ENCODE measurements at regions not wholly inside any gene's neighbourhood (a gene's known extent, or its start where the extent isn't known, plus 50 kb on each side); places are given as distances from the start of the nearest gene placed in this dataset.
"Not testable (repeated sequence)": the region's sequence is repeated elsewhere in the genome, so short reads cannot be mapped to it uniquely, and the experiment has no call there.

DNA sequence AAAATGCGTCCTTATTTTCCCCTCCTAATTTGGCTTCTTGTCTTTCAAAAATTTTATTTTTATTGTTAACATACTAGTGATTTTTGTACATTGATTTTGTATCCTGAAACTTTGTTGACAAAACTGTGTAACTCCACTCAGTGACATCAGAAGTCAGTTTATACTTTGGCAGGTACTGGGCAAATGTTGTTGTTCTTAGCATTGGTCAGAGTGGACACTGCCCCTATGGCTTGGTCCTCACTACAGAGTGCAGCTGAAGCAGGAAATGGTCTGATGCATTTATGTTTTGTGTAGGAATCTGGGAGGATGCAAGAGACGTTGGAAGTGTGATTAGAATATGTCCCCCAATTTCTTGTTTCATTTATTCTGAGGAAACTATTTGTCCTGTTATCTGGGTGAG lies 205.5 kb upstream of the CENPE start:
- in situ Hi-C loops (cut with MboI; ENCODE audit: low pct_unique_long_range_greater_than_20kb in 2 of 9, low sequenced_read_pairs in 9 of 9, unreplicated experiment in 9 of 9) = no loop called here
- Histone ChIP-seq H3K4me3 (no peak overlapping the region), H3K4me1 (replicated peaks in 1 of 2) (peaks cover 0 to 4% of the 10 kb centered on the region in 2 donors), H3K27ac (no peak overlapping the region)
- WGBS, 10 experiments = 0 to 100% (median 92%) methylated on average over 1 to 2 of the region's 2 CpGs
- no peak for ATAC-seq (replicated peaks in 6 of 8)

DNA sequence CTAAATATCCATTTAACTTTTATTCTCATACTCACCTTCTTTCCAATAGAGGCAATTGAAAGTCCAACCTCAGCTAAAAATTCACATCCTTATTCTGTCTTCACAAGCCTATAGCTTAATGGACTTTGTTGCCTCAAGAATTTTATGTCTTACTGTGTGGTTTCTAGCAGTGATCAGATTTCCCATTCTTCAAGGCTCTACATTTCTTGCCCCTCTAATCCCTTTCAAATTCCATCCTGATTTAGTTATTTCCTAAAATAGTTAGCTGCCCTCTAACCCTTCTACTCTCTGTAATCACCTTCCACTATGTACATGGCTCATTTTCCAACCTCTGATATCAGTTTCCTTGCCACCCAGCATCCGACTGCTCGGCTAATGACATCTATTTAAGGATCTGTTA lies 204.1 kb upstream of the CENPE start:
- Histone ChIP-seq H3K4me1 (replicated peaks in 1 of 2) (peaks cover 0 to 4% of the 10 kb centered on the region in 2 donors), H3K4me3 (no peak overlapping the region), H3K27ac (no peak overlapping the region)
- ATAC-seq (replicated peaks in 6 of 8) = no peak
- 0 to 100% (median 58%) methylated on average over 1 to 2 of the region's 2 CpGs; no CpG with 5 or more reads in 2 of the 10 experiments for WGBS, 10 experiments
- in situ Hi-C loops (cut with MboI; ENCODE audit: low pct_unique_long_range_greater_than_20kb in 2 of 9, low sequenced_read_pairs in 9 of 9, unreplicated experiment in 9 of 9) = no loop called here

DNA sequence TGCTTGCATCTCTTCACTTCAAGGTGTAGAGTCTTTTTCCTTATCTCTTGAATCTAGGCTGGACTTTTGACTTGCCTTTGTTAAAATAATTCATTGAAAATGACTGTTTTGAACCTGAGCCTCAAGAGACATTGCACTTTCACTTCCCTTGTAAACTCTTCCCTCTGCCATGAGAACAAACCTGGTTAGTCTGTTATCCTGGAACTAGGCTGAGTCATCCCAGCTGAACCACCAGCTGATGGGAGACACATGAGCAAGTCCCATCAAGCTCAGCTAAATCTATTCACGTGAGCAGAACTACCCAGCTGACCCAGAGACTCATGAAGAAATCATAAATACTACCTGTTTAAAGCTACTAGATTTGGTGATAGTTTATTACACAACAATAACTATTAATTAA lies 202.3 kb upstream of the CENPE start:
- no peak overlapping the region for H3K4me3 ChIP-seq
- peaks cover 0 to 4% of the 10 kb centered on the region in 2 donors for H3K4me1 ChIP-seq (replicated peaks in 1 of 2)
- in situ Hi-C loops (cut with MboI; ENCODE audit: low pct_unique_long_range_greater_than_20kb in 2 of 9, low sequenced_read_pairs in 9 of 9, unreplicated experiment in 9 of 9) = no loop called here
- ATAC-seq (replicated peaks in 6 of 8) = peak in 1 of 8 experiments; percentile 27
- 0 to 100% (median 60%) methylated on average over 1 of the region's 1 CpG; no CpG with 5 or more reads in 5 of the 10 experiments for WGBS, 10 experiments
- no peak overlapping the region for H3K27ac ChIP-seq

- Histone ChIP-seq H3K4me3 (no peak overlapping the region), H3K4me1 (replicated peaks in 1 of 2) (peaks cover 0 to 4% of the 10 kb centered on the region in 2 donors), H3K27ac (no peak overlapping the region)
- 0 to 100% (median 56%) methylated on average over 1 of the region's 1 CpG; no CpG with 5 or more reads in 3 of the 10 experiments for WGBS, 10 experiments
- no peak for ATAC-seq (replicated peaks in 6 of 8)
- in situ Hi-C loops (cut with MboI; ENCODE audit: low pct_unique_long_range_greater_than_20kb in 2 of 9, low sequenced_read_pairs in 9 of 9, unreplicated experiment in 9 of 9) = no loop called here
These were observed 199.4 kb upstream of the CENPE start for GRCh38 chr4:103397541-103397940.

DNA sequence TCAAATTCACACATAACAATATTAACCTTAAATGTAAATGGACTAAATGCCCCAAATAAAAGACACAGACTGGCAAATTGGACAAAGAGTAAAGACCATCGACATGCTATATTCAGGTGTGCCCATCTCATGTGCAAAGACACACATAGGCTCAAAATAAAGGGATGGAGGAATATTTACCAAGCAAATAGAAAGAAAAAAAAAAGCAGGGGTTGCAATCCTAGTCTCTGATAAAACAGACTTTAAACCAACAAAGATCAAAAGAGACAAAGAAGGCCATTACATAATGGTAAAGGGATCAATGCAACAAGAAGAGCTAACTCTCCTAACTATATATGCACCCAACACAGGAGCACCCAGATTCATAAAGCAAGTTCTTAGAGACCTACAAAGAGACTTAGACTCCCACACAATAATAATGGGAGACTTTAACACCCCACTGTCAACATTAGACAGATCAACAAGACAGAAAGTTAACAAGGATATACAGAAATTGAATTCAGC lies 189.4 kb upstream of the CENPE start:
- H3K27ac ChIP-seq; H3K4me1 ChIP-seq (replicated peaks in 1 of 2); in situ Hi-C loops (cut with MboI; ENCODE audit: low pct_unique_long_range_greater_than_20kb in 2 of 9, low sequenced_read_pairs in 9 of 9, unreplicated experiment in 9 of 9); ATAC-seq (replicated peaks in 6 of 8); H3K4me3 ChIP-seq: not testable (repeated sequence)
- WGBS, 10 experiments = 0 to 100% (median 100%) methylated on average over 1 of the region's 1 CpG; no CpG with 5 or more reads in 4 of the 10 experiments

- ATAC-seq (replicated peaks in 6 of 8); H3K27ac ChIP-seq; in situ Hi-C loops (cut with MboI; ENCODE audit: low pct_unique_long_range_greater_than_20kb in 2 of 9, low sequenced_read_pairs in 9 of 9, unreplicated experiment in 9 of 9); H3K4me1 ChIP-seq (replicated peaks in 1 of 2); H3K4me3 ChIP-seq: not testable (repeated sequence)
- WGBS, 10 experiments = 0 to 80% (median 68%) methylated on average over 1 to 2 of the region's 2 CpGs; no CpG with 5 or more reads in 7 of the 10 experiments
These were observed 187.4 kb upstream of the CENPE start for GRCh38 chr4:103385565-103385964.

- Histone ChIP-seq H3K4me1 (replicated peaks in 1 of 2) (no peaks in the 10 kb centered on the region), H3K4me3 (no peak overlapping the region), H3K27ac (no peak overlapping the region)
- no peak for ATAC-seq (replicated peaks in 6 of 8)
- in situ Hi-C loops (cut with MboI; ENCODE audit: low pct_unique_long_range_greater_than_20kb in 2 of 9, low sequenced_read_pairs in 9 of 9, unreplicated experiment in 9 of 9) = no loop called here
- 30 to 100% (median 86%) methylated on average over 1 to 4 of the region's 4 CpGs; no CpG with 5 or more reads in 4 of the 10 experiments for WGBS, 10 experiments
These were observed 177.1 kb upstream of the CENPE start for GRCh38 chr4:103375278-103375677.

GRCh38 chr4:103374758-103375157 lies 176.6 kb upstream of the CENPE start:
- in situ Hi-C loops (cut with MboI; ENCODE audit: low pct_unique_long_range_greater_than_20kb in 2 of 9, low sequenced_read_pairs in 9 of 9, unreplicated experiment in 9 of 9) = no loop called here
- Histone ChIP-seq H3K27ac (no peak overlapping the region), H3K4me1 (replicated peaks in 1 of 2) (no peaks in the 10 kb centered on the region), H3K4me3 (no peak overlapping the region)
- WGBS, 10 experiments = 0 to 100% (median 36%) methylated on average over 1 to 2 of the region's 2 CpGs
- ATAC-seq (replicated peaks in 6 of 8) = no peak

- Histone ChIP-seq H3K27ac (no peak overlapping the region), H3K4me1 (replicated peaks in 1 of 2) (no peaks in the 10 kb centered on the region), H3K4me3 (no peak overlapping the region)
- in situ Hi-C loops (cut with MboI; ENCODE audit: low pct_unique_long_range_greater_than_20kb in 2 of 9, low sequenced_read_pairs in 9 of 9, unreplicated experiment in 9 of 9) = no loop called here
- WGBS, 10 experiments = 0 to 100% (median 100%) methylated on average over 1 of the region's 1 CpG; no CpG with 5 or more reads in 2 of the 10 experiments
- no peak for ATAC-seq (replicated peaks in 6 of 8)
These were observed 176.2 kb upstream of the CENPE start for GRCh38 chr4:103374306-103374705.

- peak in 2 of 8 experiments; percentile 36 to 59 for ATAC-seq (replicated peaks in 6 of 8)
- in situ Hi-C loops (cut with MboI; ENCODE audit: low pct_unique_long_range_greater_than_20kb in 2 of 9, low sequenced_read_pairs in 9 of 9, unreplicated experiment in 9 of 9) = no loop called here
- H3K27ac ChIP-seq = no peak overlapping the region
- no peaks in the 10 kb centered on the region for H3K4me1 ChIP-seq (replicated peaks in 1 of 2)
- 5 to 100% (median 83%) methylated on average over 1 to 6 of the region's 6 CpGs; no CpG with 5 or more reads in 2 of the 10 experiments for WGBS, 10 experiments
- no peak overlapping the region for H3K4me3 ChIP-seq
These were observed 173.9 kb upstream of the CENPE start for GRCh38 chr4:103372002-103372558.

- in situ Hi-C loops (cut with MboI; ENCODE audit: low pct_unique_long_range_greater_than_20kb in 2 of 9, low sequenced_read_pairs in 9 of 9, unreplicated experiment in 9 of 9) = no loop called here
- ATAC-seq (replicated peaks in 6 of 8) = no peak
- Histone ChIP-seq H3K4me1 (replicated peaks in 1 of 2) (no peaks in the 10 kb centered on the region), H3K27ac (no peak overlapping the region), H3K4me3 (no peak overlapping the region)
- 21 to 100% (median 91%) methylated on average over 2 to 5 of the region's 5 CpGs; no CpG with 5 or more reads in 1 of the 10 experiments for WGBS, 10 experiments
These were observed 172.2 kb upstream of the CENPE start for GRCh38 chr4:103370336-103370735.

- Histone ChIP-seq H3K4me1 (replicated peaks in 1 of 2) (peaks cover 0 to 12% of the 10 kb centered on the region in 2 donors), H3K4me3 (no peak overlapping the region), H3K27ac (no peak overlapping the region)
- WGBS, 10 experiments = 0 to 92% (median 58%) methylated on average over 1 to 2 of the region's 2 CpGs; no CpG with 5 or more reads in 1 of the 10 experiments
- peak in 3 of 8 experiments; percentile 41 to 76 (median 57) for ATAC-seq (replicated peaks in 6 of 8)
- in situ Hi-C loops (cut with MboI; ENCODE audit: low pct_unique_long_range_greater_than_20kb in 2 of 9, low sequenced_read_pairs in 9 of 9, unreplicated experiment in 9 of 9) = no loop called here
These were observed 167.1 kb upstream of the CENPE start for GRCh38 chr4:103365285-103365684.

GRCh38 chr4:103364083-103364482 lies 165.9 kb upstream of the CENPE start:
- Histone ChIP-seq H3K4me1 (replicated peaks in 1 of 2) (peaks cover 0 to 12% of the 10 kb centered on the region in 2 donors), H3K27ac (no peak overlapping the region), H3K4me3 (no peak overlapping the region)
- WGBS, 10 experiments = 0 to 17% (median 14%) methylated on average over 1 to 4 of the region's 4 CpGs; no CpG with 5 or more reads in 1 of the 10 experiments
- ATAC-seq (replicated peaks in 6 of 8) = peak in 3 of 8 experiments; percentile 30 to 81 (median 77)
- in situ Hi-C loops (cut with MboI; ENCODE audit: low pct_unique_long_range_greater_than_20kb in 2 of 9, low sequenced_read_pairs in 9 of 9, unreplicated experiment in 9 of 9) = no loop called here

DNA sequence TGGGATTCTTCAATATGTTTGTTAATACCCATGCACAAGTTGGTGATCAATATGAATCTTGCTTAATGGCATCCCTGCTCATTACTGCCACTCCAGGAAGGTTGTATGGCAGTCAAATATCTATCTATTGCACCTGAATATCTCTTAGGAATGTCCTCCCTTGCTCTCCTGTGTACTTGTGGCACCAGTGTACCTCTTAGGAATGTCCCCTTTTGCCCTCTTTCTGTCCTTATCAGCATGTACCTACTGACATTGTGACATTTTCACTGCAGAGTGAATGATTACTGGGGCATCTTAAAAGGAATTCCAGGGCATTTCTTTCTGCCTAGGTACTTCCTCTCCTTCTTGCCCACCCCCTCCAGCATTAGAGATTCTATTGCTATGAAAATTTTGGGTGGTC lies 163.8 kb upstream of the CENPE start:
- H3K27ac ChIP-seq = no peak overlapping the region
- no peak overlapping the region for H3K4me3 ChIP-seq
- no peak for ATAC-seq (replicated peaks in 6 of 8)
- in situ Hi-C loops (cut with MboI; ENCODE audit: low pct_unique_long_range_greater_than_20kb in 2 of 9, low sequenced_read_pairs in 9 of 9, unreplicated experiment in 9 of 9) = no loop called here
- H3K4me1 ChIP-seq (replicated peaks in 1 of 2) = peaks cover 0 to 12% of the 10 kb centered on the region in 2 donors

Data from motor neuron (in vitro differentiated cells).